ENCODE measurements at regions not wholly inside any gene's neighbourhood (a gene's known extent, or its start where the extent isn't known, plus 50 kb on each side); places are given as distances from the start of the nearest gene placed in this dataset.

GRCh38 chr4:164379694-164380093 lies 374.2 kb upstream of the SMIM31 start:
- no peak for TF ChIP-seq CTCF (IDR thresholded peaks at IDR 0.05)
- no peak for TF ChIP-seq POLR2AphosphoS5 (IDR thresholded peaks at IDR 0.05)
- no peak for TF ChIP-seq POLR2A (IDR thresholded peaks at IDR 0.05)
- TF ChIP-seq EP300 (IDR thresholded peaks at IDR 0.05) = no peak

Measured in stomach (tissue), 4 donors.